ENCODE measurements at regions not wholly inside any gene's neighbourhood (a gene's known extent, or its start where the extent isn't known, plus 50 kb on each side); places are given as distances from the start of the nearest gene placed in this dataset.

DNA sequence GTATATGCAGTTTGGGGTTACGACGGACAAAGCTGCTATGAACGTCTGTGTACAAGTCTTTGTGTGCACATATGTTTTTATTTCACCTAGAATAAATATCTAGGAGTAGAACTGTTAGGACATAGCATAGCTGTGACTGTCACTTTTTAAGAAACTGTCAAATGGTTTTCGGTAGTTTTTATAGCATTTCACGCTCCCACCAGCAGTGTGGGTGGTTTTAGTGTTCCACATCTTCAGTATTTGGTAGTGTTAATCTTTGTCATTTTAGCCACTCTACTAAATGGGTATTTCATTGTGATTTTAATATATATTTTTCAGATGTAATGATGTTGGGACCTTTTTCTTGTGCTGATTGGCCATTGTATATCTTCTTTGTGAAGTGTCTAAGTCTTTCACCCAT, 109.1 kb upstream of the BCAT1 start:
- DNase-seq: no peak

DNA sequence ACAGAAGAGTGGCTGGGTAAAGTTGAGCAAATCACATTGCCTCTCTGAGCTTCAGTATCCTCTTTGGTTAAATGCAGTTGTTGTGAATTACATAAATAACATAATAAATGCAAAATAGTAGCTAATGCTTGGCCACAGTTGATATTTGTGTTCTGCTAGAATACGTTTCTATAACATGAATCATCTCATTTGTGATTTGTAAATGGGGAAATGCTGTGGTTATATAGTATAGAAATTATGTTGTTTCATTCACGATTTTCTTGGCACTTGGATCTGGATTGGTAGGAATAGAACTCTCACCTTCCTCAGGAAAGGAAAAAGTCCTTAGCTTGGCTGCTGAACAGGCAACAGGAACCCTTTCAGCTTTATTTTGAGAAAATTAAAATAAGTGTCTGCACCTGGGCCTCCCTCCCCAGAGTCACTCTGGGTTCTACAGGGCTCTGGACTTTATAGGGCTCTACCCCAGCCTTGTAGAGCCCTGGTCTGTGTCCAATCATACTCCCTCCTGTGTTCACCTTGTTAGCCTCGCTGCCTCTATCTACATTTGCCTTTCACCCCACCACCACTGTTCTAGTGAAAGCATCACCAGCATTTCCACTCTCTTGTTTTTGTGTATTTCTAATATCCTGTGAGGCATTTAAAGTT, 107.7 kb upstream of the BCAT1 start:
- no peak for DNase-seq

DNA sequence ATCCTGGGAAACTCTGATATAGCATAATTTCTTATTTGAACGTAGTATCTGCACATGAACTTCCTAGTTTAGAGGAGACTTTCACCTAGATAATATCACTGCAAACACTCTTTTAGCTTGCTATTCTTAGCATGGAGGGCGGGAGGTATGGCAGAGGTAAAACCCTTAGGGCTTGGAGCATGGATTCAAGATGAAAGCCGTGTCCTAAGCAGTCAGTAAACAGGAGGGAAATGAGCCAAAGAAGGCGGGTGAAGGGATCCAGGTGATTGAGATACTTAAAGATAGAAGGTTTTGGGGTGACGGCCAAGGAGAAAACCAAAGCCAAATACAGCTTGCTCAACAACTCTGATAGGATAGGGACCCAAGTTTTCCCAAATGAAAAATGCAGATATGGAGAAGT, 107.1 kb upstream of the BCAT1 start:
- DNase-seq: no peak

DNA sequence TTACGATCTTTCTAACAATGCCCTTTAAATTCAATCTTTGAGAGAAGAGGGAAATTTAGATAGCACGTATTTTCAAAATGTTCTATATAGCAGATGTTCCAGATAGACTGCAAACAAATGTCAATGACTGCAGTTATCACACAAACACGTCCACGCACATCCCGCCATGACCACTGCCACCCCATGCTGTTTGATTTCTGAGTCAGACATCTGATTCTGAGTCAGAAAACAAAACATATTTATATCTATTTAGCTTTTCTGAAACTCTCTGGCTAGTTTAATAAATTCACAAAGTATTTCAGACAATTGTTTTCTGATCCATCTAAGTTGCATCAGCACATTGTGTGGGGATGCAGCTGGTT, 105.9 kb upstream of the BCAT1 start:
- peak; percentile 69 for DNase-seq

DNA sequence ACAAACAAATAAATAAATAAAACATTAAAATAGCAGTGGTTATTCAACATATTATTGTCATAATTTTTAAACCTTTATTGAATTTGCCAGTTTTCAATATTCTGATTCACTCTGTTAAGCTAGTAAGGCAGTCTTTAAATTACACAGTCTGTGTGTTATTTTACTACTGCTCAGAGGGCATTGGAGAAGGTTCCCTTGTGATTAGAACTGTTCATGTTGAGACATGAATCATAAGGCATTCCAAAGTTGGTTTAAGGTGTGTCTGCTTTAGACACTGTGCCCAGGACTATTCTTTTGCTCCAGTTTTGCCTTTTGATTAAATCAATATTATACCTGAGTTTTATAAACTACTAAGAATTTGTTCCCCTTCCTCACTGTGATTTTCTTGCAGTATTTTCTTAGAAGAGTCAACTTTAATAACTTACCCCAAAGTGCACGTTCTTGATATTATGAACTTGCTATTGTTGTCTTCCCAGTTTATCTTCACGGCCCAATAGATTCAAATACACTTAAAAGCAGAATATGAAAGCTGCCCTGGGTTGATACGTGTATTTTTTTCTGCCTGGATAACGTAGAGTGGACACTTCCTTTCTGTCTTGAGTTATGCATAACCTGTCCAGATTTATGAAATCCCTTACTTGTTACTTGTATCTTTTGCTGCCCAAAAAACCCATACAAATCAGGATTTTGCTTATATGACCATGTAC, 105.3 kb upstream of the BCAT1 start:
- DNase-seq: no peak

DNA sequence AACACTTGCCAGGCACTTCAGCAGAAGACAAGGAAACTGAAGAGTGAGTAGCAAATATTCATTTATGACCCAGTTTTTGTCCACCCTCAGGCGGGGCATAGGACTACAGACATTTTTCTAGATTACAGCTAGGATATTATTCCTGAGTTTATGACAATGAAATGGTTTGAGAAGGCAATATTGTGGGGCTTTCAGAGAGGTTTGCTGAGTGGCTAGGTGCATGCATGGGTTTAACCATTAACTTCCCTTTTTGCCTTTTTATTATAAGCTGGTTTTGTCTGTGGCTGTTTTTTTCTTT, 104.0 kb upstream of the BCAT1 start:
- DNase-seq: no peak

DNA sequence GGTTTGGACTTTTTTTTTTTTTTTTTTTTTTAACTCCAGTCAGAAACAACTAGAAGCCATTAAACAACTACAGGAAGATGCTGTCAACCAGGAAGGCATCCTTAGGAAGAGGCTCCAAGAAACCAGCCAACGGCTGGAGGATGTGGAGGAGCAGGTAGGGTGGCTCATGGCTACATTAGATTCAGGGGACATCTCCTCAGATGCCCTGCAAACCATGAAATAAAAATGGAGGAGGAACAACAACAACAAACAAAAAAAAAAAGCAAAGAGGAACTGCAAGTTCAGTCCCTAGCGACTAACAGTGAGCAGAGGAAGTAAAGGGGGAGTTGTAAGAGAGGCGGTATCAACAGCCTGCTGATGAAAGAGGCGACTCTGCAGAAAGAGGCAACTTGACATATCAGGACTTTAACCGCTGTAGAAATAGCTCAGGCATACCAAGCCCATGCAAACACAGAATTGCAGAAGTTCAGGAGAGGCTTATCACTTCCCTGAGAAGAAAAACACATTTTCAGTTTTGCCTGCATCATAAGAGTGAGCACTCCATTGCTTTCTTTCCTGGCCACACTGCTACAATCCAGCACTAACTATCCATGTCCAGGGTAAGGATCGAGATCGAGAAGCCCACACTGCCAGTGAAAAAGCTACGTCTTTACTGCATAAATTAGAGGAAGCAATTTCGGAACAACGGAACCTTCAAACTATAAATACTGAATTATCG, 103.5 kb upstream of the BCAT1 start:
- peak; percentile 34 for DNase-seq

DNA sequence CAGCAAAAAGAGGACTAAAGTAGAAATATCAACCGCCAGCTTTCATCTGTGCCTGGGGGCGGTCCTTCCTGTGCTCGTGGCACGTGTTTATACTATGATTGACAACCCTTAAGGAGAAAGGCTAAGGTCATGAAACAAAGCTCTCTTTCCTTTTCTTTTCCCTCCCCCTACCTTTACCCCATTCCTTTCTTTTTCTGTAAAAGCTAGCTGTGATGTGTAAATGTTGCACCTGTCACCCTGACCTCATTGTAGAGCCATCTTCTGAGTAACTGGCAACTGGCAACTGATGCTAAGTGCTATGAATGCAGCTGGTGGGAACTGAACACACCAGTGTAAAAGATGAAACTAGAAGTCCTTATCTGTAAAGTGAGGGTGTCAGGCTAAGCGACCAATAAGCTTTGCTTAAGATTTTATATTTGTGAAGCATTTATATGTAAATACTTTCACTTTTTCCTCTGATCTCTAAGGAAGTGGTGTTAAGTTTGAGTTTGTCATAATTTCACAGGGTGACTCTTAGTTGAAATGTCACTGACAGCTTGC, 102.8 kb upstream of the BCAT1 start:
- DNase-seq: peak; percentile 49

DNA sequence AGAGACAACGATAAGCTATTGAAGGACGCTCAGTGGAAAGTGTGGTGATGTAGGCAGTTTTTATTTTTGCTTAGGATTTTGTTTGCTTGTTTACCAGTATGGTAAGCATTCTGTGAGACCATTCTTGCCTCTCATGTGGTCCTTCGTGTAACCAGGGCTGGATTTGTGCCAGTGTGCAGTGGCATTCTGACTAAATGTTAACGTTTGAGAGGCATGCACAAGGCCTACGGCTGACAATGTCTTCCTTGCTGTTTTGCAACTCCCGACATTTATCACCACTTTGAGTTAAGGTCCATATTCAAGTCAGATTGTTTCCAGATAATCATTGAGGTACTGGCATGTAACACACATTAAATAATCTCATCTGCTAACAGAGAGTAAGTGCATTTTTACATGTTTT, 102.3 kb upstream of the BCAT1 start:
- DNase-seq: no peak

DNA sequence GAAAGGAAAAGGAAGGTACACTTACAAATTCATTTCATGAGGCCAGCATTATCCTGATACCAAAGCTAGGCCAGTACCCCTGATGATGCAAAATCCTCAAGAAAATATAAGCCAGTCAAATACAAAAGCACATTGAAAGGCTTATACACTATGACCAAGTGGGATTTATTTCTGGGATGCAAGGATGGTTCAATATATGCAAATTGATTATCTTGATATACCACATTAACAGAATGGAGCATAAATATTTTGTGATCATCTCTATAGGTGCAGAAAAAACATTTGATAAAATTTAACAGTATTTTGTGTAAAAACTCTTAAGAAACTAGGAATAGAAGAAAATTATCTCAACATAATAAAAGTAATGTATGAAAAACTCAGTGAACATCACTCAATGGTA, 97.0 kb upstream of the BCAT1 start:
- no peak for DNase-seq

DNA sequence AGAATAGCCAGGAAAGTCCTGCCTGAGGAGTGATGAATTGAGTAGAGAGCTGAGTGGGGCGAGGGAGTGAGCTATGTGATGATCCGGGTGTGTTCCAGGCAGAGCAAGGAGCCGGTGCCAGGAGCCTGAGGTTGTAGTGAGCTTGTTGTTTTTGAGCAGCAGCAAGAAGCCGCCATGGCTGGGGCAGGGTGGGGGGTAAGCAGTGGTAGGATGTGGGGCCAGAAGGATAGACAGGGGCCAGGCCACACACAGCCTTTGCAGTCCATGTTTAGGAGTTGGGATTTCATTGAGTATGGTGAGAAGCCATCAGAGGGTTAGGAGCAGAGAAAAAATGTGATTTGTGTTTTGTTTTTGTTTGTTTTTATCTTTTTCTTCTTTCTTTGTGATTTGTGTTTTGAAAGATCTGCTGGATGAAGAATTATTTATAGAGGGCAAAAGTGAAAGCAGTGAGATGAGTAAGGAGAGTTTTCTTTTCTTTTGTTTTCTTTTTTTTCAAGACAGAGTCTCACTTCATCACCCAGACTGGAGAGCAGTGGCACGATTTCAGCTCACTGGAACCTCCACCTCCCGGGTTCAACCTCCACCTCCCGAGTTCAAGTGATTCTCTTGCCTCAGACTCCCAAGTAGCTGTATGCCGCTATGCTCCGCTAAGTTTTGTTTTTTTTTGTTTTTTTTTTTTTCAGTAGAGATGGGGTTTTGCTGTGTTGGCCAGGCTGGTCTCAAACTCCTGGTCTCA, 92.3 kb upstream of the BCAT1 start:
- no peak for DNase-seq

DNA sequence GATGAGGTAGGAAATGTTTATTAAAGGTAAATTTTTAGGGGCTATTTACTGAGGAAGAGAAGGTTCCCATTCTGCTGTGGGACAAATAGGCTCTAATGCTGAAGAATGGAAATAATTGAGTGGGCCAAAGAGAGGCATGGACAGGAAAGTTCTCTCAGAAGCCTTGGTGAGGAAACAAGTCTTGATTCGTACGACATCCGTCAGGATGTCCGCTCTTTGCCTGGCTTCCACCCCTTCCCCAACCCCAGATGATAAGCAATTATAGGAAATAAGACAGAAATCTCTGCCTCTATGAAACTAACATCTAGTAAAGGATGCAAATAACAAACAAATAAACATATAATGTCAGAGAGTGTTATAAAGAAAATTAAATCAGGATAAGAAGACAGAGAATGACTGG, 91.7 kb upstream of the BCAT1 start:
- DNase-seq: no peak

DNA sequence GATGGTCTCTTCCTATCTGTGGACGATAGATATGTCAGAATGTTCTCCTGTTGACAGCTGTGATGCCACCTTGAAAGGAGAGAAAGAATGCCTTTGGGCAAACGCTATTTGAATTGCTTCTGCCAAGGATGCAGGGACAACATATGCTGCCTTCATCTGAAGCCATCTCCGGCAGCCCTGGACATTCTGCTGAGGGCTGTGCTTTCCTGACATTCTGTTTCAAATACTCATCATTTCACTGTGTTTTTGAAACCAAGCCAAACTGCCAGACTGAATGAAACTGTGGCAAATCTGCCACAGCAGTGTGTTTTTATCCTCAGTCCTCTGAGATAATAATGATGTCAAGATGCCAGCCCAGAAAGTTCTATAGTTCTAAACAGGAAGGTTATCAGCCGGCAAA, 85.8 kb upstream of the BCAT1 start:
- DNase-seq: no peak

DNA sequence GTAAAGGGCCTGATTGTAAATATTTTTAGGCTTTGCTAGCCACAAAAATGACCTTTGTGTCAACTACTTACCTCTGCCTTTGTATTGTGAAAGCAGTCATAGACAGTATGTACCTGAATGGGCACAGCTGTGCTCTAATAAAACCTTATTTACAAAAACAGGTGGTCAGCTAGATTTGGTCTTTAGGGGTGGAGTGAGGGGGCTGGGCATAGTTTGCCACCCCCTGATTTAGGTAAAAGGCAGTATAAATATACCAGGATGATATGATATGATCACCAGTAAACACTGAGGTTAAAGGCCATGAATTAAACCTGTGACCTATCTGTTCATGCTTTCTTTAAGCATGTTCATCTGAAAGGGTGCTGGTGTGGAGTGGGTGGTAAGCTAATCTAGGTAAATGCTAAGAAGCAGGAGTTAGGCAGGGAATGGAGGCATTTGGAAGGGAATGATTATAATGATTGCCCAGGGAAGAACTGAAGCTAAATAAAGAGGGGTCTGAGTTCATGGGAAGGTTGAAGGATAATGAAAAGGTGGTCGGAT, 77.1 kb upstream of the BCAT1 start:
- no peak for DNase-seq

DNA sequence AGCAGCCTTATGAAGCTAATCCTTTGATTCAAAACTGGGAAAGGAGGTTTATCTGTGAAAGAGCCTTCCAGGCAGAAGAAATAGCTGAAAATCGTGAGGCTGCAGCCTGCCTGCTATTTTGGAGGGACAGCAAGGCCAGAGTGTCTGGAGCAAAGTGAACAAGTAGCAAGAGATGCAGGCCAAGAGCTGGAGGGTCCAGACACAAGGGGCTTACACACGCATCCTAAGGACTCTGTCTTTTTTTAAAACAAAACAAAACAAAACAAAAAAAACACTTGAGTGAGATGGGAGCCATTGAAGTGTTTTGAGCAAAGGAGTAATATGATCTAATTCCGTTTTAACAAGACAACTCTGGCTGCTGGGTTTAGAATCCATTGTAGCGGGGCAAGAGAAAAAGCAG, 76.4 kb upstream of the BCAT1 start:
- DNase-seq: no peak

DNA sequence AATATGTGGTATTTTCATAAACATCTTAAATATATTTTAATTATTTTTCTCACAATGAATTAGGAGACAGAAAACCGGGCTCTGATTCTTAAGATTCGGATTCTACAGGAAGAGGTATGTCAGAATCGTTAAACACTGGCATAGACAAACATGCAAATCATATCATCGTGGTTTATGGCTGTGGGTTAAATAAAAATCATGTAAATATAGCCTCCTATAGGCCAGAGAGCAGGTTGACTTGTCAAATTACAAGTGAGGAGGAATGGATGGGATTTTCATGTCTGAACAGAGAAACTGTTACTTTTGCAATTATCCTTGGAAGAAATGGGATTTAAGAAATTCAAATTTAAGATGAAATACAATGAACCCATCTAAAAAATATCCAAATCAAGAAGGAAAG, 74.9 kb upstream of the BCAT1 start:
- no peak for DNase-seq

DNA sequence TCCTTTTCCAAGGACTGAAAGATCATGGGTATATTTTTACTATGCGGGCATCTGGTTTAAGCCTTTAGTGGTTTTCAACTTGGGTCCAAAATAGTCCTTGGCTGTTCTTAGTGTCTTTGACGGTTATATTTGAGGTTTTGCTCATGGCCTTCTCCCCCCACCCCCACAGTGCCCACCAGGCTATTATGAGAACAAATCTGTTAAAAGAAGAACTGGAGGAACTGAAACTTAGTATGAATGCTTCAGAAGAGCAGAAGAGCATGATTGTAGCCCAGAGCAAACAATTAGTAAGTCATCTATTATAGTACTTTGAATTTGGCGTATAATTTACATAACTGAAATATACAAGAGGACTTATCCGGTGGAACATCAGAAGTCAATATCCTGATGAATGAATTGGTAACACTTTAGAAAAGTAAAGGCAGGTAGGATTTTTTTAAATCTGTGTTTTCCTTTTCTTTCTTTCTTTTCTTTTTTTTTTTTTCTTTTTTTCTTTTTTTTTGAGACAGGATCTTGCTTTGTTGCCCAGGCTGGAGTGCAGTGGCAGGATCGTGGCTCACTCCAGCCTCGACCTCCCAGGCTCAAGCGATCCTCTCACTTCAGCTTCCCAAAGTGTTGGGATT, 71.8 kb upstream of the BCAT1 start:
- no peak for DNase-seq

DNA sequence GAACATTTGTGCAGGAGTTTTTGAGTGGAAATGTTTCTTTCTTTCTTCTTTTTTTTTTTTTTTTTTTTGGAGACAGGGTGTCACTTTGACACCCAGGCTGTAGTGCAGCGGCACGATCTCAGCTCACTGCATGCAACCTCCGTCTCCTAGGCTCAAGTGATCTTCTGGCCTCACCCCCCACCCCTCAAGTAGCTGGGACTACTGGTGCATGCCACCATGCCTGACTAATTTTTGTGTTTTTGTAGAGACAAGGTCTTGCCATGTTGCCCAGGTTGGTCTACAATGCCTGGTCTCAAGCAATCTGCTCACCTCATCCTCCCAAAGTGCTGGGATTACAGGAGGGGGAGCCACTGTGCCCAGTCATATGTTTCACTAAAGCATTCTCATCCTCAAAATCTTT, 69.2 kb upstream of the BCAT1 start:
- DNase-seq: no peak

DNA sequence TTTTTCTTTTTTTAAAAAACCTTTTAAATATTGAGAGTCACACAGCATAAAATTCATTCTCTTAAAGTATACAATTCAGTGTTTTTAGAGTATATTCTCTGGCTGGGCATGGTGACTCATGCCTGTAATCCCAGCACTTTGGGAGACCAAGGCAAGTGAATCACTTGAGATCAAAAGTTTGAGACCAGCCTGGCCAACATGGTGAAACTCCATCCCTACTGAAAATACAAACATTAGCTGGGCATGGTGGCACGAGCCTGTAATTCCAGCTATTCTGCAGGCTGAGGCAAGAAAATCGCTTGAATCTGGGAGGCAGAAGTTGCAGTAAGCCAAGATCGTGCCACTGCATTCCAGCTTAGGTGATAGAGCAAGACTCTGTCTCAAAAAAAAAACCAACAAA, 68.4 kb upstream of the BCAT1 start:
- DNase-seq: no peak

DNA sequence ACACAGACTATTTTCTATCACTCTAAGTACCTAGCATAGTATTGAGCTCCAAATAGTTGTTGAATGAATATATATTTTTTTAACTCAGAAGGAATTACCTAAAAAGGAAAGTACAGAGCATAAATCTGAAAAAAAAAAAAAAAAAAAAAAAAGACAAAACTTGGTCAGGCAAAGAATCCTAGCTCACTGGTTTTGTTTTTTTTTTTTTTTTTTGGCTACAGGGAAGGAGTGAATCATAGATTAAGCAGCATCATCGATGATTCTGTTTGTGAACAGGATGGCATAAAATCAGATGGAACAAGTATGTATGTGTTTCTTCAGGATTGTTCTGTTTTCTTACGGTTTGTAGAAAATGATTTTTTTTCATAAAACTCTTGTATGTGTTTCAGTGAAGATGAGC, 66.1 kb upstream of the BCAT1 start:
- DNase-seq: no peak

DNA sequence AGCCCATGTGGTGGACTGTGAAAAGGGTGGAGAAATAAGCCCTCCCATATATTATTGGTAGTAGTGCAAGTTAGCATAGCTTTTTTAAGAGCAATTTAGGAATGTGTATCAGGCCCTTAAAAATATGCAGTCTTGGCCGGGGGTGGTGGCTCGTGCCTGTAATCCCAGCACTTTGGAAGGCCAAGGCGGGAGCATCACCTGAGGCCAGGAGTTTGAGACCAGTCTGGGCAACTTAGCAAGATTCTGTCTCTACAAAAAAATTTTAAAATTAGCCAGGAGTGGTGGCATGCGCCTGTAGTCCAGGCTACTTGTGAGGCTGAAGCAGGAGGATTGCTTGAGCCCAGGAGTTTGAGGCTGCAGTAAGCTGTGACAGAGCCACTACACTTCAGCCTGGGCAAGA, 64.2 kb upstream of the BCAT1 start:
- no peak for DNase-seq

DNA sequence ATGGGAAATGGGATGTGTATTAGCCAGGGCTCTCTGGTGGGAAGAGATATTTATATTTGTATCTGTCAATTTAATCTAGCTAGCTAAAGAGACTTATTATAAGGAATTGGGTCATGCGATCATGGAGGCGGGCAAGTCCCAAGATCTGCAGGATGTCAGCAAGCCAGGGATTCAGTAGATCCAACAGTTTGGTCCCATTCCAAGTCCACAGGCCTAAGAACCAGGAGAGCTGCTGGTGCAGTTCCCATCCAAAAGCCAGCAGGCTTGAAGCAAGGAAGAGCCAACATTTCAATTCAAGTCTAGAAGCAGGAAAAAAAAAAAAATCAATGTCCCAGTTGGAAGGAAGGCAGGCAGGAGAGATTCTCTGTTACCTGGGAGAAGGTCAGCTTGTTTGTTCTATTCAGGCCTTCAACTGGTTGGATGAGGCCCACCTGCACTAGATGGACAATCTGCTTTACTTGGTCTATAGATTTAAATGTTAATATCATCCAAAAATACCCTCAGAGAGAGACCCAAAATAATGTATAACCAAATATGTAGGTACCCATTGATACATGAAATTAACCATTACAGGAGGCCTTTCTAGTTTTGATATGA, 60.7 kb upstream of the BCAT1 start:
- no peak for DNase-seq

DNA sequence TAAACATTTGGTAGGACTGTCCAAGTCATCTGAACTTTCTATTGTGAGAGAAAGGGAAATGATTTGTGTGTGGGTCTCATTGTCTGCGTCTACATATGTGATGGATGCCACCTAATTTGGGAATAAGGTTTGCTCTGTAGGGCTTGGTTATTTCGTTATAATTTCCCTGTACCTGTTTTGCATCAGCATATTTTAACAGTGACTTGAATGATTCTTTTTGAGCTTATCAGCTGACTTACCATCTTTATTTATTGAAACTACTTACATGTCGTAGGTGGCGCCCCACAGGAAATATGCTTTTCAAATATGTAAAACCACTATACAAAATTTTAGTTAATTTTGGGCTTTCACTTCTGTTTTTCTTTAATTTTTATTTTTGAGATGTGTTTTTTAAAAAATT, 56.5 kb upstream of the BCAT1 start:
- DNase-seq: no peak
